ENCODE measurements at regions not wholly inside any gene's neighbourhood (a gene's known extent, or its start where the extent isn't known, plus 50 kb on each side); places are given as distances from the start of the nearest gene placed in this dataset.

DNA sequence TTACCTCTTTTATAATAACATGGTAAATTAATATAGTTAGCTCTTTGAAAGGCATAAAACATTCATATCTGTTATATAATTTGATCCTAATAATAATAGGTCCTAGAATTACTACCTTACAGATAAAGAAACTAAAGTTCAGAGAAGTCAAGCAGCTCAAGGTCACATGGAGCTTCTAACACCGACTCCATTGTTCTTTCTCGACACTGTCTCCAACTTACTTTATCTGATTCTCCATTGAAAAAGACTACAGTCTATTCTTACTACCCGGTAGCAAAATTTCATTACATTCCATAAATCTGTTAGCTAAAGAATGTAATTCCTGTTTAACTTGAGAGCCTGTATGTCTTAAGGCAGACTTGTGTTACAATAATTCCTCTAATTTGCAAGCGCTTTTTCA is 96.3 kb upstream of the TMEM161B start:
- FAIRE-seq (no peak), DNase-seq (no peak)
- no peaks in the 10 kb centered on the region for H3K9me3 ChIP-seq (ENCODE audit: control insufficient read depth in 2 of 3, insufficient read depth in 1 of 3, low read length in 3 of 3)
- intact Hi-C loops (cut with DNase I) = no loop called here
- no peaks in the 10 kb centered on the region for H3K27me3 ChIP-seq (ENCODE audit: control insufficient read depth, insufficient read depth, low read length)
- H3K36me3 ChIP-seq (ENCODE audit: control insufficient read depth in 2 of 3, insufficient read depth in 3 of 3, low read length in 3 of 3) = no peaks in the 10 kb centered on the region
- H3K9ac ChIP-seq (ENCODE audit: low read length in 3 of 3) = no peak overlapping the region
- H3K4me3 ChIP-seq (ENCODE audit: low read length in 3 of 3) = no peak overlapping the region
- TF ChIP-seq, protein P1, sequence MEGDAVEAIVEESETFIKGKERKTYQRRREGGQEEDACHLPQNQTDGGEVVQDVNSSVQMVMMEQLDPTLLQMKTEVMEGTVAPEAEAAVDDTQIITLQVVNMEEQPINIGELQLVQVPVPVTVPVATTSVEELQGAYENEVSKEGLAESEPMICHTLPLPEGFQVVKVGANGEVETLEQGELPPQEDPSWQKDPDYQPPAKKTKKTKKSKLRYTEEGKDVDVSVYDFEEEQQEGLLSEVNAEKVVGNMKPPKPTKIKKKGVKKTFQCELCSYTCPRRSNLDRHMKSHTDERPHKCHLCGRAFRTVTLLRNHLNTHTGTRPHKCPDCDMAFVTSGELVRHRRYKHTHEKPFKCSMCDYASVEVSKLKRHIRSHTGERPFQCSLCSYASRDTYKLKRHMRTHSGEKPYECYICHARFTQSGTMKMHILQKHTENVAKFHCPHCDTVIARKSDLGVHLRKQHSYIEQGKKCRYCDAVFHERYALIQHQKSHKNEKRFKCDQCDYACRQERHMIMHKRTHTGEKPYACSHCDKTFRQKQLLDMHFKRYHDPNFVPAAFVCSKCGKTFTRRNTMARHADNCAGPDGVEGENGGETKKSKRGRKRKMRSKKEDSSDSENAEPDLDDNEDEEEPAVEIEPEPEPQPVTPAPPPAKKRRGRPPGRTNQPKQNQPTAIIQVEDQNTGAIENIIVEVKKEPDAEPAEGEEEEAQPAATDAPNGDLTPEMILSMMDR (IDR thresholded peaks at IDR 0.05; ENCODE audit: borderline replicate concordance, extremely low read depth, insufficient read depth) = no peak
- H3K27ac ChIP-seq (ENCODE audit: low read depth in 2 of 2, low read length in 2 of 2) = no peak overlapping the region
- no peaks in the 10 kb centered on the region for H3K4me1 ChIP-seq (ENCODE audit: control insufficient read depth in 2 of 3, insufficient read depth in 2 of 3, low read depth in 1 of 3, low read length in 3 of 3)

DNA sequence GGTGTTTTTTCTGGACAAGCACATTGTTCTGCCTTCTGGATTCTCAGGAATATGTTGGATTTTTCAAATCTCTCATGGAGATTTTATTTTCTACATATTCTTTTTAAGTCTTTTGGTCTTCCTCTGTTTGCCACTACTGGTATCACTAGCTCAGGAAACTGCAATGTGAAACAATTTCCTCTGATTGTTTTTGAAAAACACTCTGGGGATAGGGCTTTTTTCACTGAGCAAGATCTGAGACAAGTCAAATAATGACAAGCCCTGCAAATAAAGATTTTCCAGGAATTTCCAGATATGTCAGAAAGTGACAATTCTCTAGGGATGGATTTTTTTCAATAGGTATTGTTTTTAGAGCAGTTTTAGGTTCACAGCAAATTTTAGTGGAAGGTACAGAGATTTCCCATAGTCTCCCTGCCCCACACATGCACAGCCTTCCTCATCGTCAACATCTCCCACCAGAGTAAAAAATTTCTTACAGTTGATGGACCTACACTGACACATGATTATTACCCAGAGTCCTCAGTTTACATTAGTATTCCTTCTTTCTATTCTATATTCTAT is 86.9 kb upstream of the TMEM161B start:
- no peak for FAIRE-seq
- Histone ChIP-seq H3K4me3 (ENCODE audit: low read length in 3 of 3) (no peak overlapping the region), H3K9me3 (ENCODE audit: control insufficient read depth in 2 of 3, insufficient read depth in 1 of 3, low read length in 3 of 3) (no peaks in the 10 kb centered on the region), H3K27me3 (ENCODE audit: control insufficient read depth, insufficient read depth, low read length) (no peaks in the 10 kb centered on the region), H3K27ac (ENCODE audit: low read depth in 2 of 2, low read length in 2 of 2) (no peak overlapping the region), H3K9ac (ENCODE audit: low read length in 3 of 3) (no peak overlapping the region), H3K36me3 (ENCODE audit: control insufficient read depth in 2 of 3, insufficient read depth in 3 of 3, low read length in 3 of 3) (no peaks in the 10 kb centered on the region), H3K4me1 (ENCODE audit: control insufficient read depth in 2 of 3, insufficient read depth in 2 of 3, low read depth in 1 of 3, low read length in 3 of 3) (no peaks in the 10 kb centered on the region)
- intact Hi-C loops (cut with DNase I) = no loop called here
- TF ChIP-seq, protein P1 (IDR thresholded peaks at IDR 0.05; ENCODE audit: borderline replicate concordance, extremely low read depth, insufficient read depth) = no peak
- no peak for DNase-seq

DNA sequence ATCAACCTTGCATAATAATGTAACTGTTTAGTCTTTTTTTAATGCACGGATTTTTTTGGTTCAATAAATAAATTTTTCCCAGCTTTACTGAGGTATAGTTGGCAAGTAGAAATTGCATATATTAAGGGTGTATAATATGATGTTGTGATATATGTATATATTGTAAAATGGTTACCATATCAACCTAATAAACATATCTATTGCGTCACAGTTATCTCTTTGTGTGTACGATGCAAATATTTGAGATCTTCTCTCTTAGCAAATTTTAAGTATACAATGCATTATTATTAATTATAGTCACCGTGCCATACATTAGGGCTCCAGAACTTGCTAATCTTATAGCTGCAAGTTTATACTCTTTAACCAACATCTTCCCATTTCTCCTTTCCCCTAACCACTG is 57.2 kb upstream of the TMEM161B start:
- intact Hi-C loops (cut with DNase I) = no loop called here
- no peak for FAIRE-seq
- Histone ChIP-seq H3K9ac (ENCODE audit: low read length in 3 of 3) (no peak overlapping the region), H3K27me3 (ENCODE audit: control insufficient read depth, insufficient read depth, low read length) (no peaks in the 10 kb centered on the region), H3K4me3 (ENCODE audit: low read length in 3 of 3) (no peak overlapping the region), H3K27ac (ENCODE audit: low read depth in 2 of 2, low read length in 2 of 2) (no peak overlapping the region), H3K36me3 (ENCODE audit: control insufficient read depth in 2 of 3, insufficient read depth in 3 of 3, low read length in 3 of 3) (no peaks in the 10 kb centered on the region), H3K4me1 (ENCODE audit: control insufficient read depth in 2 of 3, insufficient read depth in 2 of 3, low read depth in 1 of 3, low read length in 3 of 3) (no peaks in the 10 kb centered on the region), H3K9me3 (ENCODE audit: control insufficient read depth in 2 of 3, insufficient read depth in 1 of 3, low read length in 3 of 3) (no peaks in the 10 kb centered on the region)
- TF ChIP-seq, protein P1 (IDR thresholded peaks at IDR 0.05; ENCODE audit: borderline replicate concordance, extremely low read depth, insufficient read depth) = no peak
- DNase-seq = no peak

DNA sequence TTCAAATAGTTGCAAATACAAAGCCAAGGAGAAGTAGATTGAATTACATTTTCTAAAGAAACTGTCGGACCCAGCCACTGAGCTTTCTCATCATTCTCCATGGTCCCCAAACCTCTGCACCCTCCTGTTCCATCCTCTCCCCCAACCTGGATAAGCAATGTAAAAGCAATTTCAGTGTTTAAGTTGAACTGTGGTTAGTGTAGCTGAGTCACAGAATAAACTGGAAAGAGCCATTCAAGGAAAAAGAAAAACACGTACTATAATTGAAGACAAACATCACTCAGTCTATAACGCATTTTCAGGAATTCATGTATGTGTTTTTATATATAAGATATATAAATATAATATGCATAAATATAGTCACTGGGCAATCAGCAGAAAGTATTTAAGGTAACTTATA is 54.1 kb upstream of the TMEM161B start:
- Histone ChIP-seq H3K4me3 (ENCODE audit: low read length in 3 of 3) (no peak overlapping the region), H3K27me3 (ENCODE audit: control insufficient read depth, insufficient read depth, low read length) (no peaks in the 10 kb centered on the region), H3K36me3 (ENCODE audit: control insufficient read depth in 2 of 3, insufficient read depth in 3 of 3, low read length in 3 of 3) (no peaks in the 10 kb centered on the region), H3K9ac (ENCODE audit: low read length in 3 of 3) (no peak overlapping the region), H3K4me1 (ENCODE audit: control insufficient read depth in 2 of 3, insufficient read depth in 2 of 3, low read depth in 1 of 3, low read length in 3 of 3) (no peaks in the 10 kb centered on the region), H3K9me3 (ENCODE audit: control insufficient read depth in 2 of 3, insufficient read depth in 1 of 3, low read length in 3 of 3) (no peaks in the 10 kb centered on the region), H3K27ac (ENCODE audit: low read depth in 2 of 2, low read length in 2 of 2) (no peak overlapping the region)
- intact Hi-C loops (cut with DNase I) = no loop called here
- FAIRE-seq (no peak), DNase-seq (no peak)
- TF ChIP-seq, protein P1 (IDR thresholded peaks at IDR 0.05; ENCODE audit: borderline replicate concordance, extremely low read depth, insufficient read depth) = no peak
